Keratinocyte (primary cell): ENCODE measurements at regions not wholly inside any gene's neighbourhood (a gene's known extent, or its start where the extent isn't known, plus 50 kb on each side); places are given as distances from the start of the nearest gene placed in this dataset.

ENCODE experiments used
- DNase-seq: peaks from one replicate; pipeline ENCODE4 v3.0.0-alpha.2; 2011; ENCODE audit warnings: low read depth, missing footprints, low spot score
- FAIRE-seq: peaks from 2 replicates; lab custom pipeline; 2011; peaks lifted over from hg19 to GRCh38; lab: Jason Lieb, UNC
- H2AFZ ChIP-seq: 2 replicates; pipeline ENCODE4 v1.6.0; 2012; ENCODE audit warnings: low read length, control low read depth, inconsistent platforms; ENCODE audit not compliant: control insufficient read depth
- H3K27ac ChIP-seq: 2 replicates; pipeline ENCODE4 v1.5.1; 2011; ENCODE audit warnings: low read length; ENCODE audit not compliant: control insufficient read depth, insufficient read depth
- H3K27me3 ChIP-seq: 3 replicates; pipeline ENCODE4 v1.6.0; 2011; ENCODE audit warnings: low read length; ENCODE audit not compliant: control insufficient read depth, insufficient read depth; ENCODE audit errors: extremely low read depth
- H3K36me3 ChIP-seq, 2 experiments: 2 replicates in 1 of 2; 3 replicates in 1 of 2; pipeline ENCODE4 v1.5.1; 2011; ENCODE audit warnings: low read length in 2 of 2, mild to moderate bottlenecking in 1 of 2; ENCODE audit not compliant: control insufficient read depth in 2 of 2, insufficient read depth in 2 of 2; ENCODE audit errors: extremely low read depth in 1 of 2
- H3K4me1 ChIP-seq: 3 replicates; pipeline ENCODE4 v1.5.1; 2011; ENCODE audit warnings: low read length; ENCODE audit not compliant: control insufficient read depth, insufficient read depth; ENCODE audit errors: extremely low read depth
- H3K4me2 ChIP-seq: 3 replicates; pipeline ENCODE4 v1.6.0; 2011; ENCODE audit warnings: low read depth, low read length; ENCODE audit not compliant: control insufficient read depth, insufficient read depth; ENCODE audit errors: extremely low read depth
- H3K4me3 ChIP-seq, 3 experiments: fragments of 200-600 bp in 1 of 3; sonication (generic) in 1 of 3; 2 replicates in 2 of 3; 3 replicates in 1 of 3; pipeline ENCODE4 v1.5.1; 2011 to 2016; ENCODE audit warnings: low read length in 3 of 3, mild to moderate bottlenecking in 3 of 3, control low read depth in 2 of 3, inconsistent platforms in 1 of 3, low read depth in 1 of 3, mixed read lengths in 1 of 3, mixed run types in 1 of 3, moderate library complexity in 1 of 3; ENCODE audit not compliant: control insufficient read depth in 2 of 3, insufficient read depth in 2 of 3; ENCODE audit errors: extremely low read depth in 1 of 3
- H3K79me2 ChIP-seq: 2 replicates; pipeline ENCODE4 v1.6.0; 2012; ENCODE audit warnings: low read length; ENCODE audit not compliant: control insufficient read depth, insufficient read depth
- H3K9ac ChIP-seq: 3 replicates; pipeline ENCODE4 v1.6.0; 2011; ENCODE audit warnings: low read length; ENCODE audit not compliant: control insufficient read depth, insufficient read depth; ENCODE audit errors: extremely low read depth
- H3K9me1 ChIP-seq: 3 replicates; pipeline ENCODE4 v1.6.0; 2011; ENCODE audit warnings: low read length; ENCODE audit not compliant: control insufficient read depth, insufficient read depth; ENCODE audit errors: extremely low read depth
- H3K9me3 ChIP-seq: 2 replicates; pipeline ENCODE4 v1.5.1; 2012; ENCODE audit warnings: low read depth, low read length; ENCODE audit not compliant: control insufficient read depth
- H4K20me1 ChIP-seq: 3 replicates; pipeline ENCODE4 v1.6.0; 2011; ENCODE audit warnings: low read length; ENCODE audit not compliant: control insufficient read depth, insufficient read depth; ENCODE audit errors: extremely low read depth
- EZH2 ChIP-seq: IDR thresholded peaks from one replicate; pipeline ENCODE4 v1.6.1; 2012; ENCODE audit warnings: inconsistent platforms, mild to moderate bottlenecking, low read length, moderate library complexity
- dilution Hi-C: fragments of 300-500 bp; cut with MboI; formaldehyde crosslinking; loops from one replicate; pipeline ENCODE4 v1.7.0; 2020; ENCODE audit warnings: low sequenced_read_pairs; ENCODE audit not compliant: extremely low pct_ligation_motif_present
- TF ChIP-seq, protein P1 (sequence below), 3 experiments: IDR thresholded peaks in 1 of 3; conservative IDR thresholded peaks in 1 of 3; optimal IDR thresholded peaks in 1 of 3; 2 replicates in 2 of 3; 3 replicates in 1 of 3; pipeline versions ENCODE3 to v1.5.1; 2011; ENCODE audit warnings: low read length in 3 of 3, mild to moderate bottlenecking in 3 of 3, moderate library complexity in 2 of 3, control low read depth in 1 of 3, inconsistent platforms in 1 of 3; ENCODE audit not compliant: insufficient read depth in 2 of 3; ENCODE audit errors: extremely low read depth in 1 of 3

DNA sequence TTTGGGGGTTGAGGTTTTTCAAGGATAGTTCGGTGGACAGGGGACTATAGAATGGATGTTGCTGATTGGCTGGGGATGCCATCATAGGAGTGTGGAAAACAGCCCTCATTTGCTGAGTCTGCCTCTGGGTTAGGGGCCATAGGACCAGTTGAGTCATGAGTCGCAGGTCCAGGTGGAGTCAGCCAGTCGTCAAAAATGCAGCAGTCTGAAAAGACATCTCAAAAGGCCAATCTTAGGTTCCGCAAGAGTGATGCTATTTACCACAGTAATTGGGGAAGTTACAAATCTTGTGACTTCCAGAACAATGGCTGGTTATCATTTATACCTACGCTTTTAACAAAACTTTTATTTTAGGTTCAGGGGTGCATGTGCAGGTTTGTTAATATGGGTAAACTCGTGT lies 276.0 kb upstream of the DMRT1 start:
- peaks cover 18% of the 10 kb centered on the region for H3K79me2 ChIP-seq
- dilution Hi-C loops: no loop called here
- FAIRE-seq: no peak

DNA sequence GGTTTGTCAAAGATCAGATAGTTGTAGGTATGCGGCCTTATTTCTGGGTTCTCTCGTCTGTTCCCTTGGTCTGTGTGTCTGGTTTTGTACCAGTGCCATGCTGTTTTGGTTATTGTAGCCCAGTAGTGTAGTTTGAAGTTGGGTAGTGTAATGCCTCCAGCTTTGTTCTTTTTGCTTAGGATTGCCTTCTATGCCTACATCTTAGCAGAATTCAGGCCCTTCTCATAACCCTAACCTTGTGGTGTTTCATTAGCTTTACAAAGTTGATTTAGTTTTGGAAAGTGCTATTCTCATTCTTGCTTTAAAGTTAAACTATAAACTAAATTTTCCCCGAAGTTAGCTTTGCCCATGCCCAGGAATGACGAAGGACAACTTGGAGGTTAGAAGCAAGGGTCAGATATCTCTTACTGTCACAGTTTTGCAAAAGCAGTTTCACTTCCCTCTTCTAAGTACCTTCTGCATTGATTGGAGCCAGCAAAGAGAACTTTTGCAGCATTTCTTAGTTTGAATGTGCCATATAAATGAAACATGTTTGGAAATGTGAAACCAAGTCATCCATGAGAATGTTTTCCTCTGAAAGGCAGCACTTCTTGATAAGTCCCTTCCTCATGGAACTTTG lies 274.3 kb upstream of the DMRT1 start:
- Histone ChIP-seq H3K9ac (no peak overlapping the region), H3K4me1 (peaks cover 4% of the 10 kb centered on the region), H3K27me3 (no peaks in the 10 kb centered on the region), H3K9me1 (no peaks in the 10 kb centered on the region), H2AFZ (no peak overlapping the region), H3K4me3 (no peak overlapping the region), H3K27ac (no peak overlapping the region), H3K4me2 (no peak overlapping the region), H3K9me3 (no peaks in the 10 kb centered on the region), H3K36me3 (peaks cover 3 to 5% of the 10 kb centered on the region in 2 experiments), H4K20me1 (no peaks in the 10 kb centered on the region), H3K79me2 (peaks cover 16% of the 10 kb centered on the region)
- FAIRE-seq (no peak), DNase-seq (no peak)
- dilution Hi-C loops: no loop called here
- no peak for TF ChIP-seq EZH2
- TF ChIP-seq, protein P1, sequence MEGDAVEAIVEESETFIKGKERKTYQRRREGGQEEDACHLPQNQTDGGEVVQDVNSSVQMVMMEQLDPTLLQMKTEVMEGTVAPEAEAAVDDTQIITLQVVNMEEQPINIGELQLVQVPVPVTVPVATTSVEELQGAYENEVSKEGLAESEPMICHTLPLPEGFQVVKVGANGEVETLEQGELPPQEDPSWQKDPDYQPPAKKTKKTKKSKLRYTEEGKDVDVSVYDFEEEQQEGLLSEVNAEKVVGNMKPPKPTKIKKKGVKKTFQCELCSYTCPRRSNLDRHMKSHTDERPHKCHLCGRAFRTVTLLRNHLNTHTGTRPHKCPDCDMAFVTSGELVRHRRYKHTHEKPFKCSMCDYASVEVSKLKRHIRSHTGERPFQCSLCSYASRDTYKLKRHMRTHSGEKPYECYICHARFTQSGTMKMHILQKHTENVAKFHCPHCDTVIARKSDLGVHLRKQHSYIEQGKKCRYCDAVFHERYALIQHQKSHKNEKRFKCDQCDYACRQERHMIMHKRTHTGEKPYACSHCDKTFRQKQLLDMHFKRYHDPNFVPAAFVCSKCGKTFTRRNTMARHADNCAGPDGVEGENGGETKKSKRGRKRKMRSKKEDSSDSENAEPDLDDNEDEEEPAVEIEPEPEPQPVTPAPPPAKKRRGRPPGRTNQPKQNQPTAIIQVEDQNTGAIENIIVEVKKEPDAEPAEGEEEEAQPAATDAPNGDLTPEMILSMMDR (optimal IDR thresholded peaks at IDR 0.05 in 1 of 3, IDR thresholded peaks at IDR 0.05 in 1 of 3, conservative IDR thresholded peaks at IDR 0.05 in 1 of 3; ENCODE audit: extremely low read depth in 1 of 3, insufficient read depth in 2 of 3, low read length in 3 of 3): no peak

More for the DNA sequence above, 276.0 kb upstream of the DMRT1 start:
- Histone ChIP-seq H3K27me3 (no peaks in the 10 kb centered on the region), H3K4me1 (no peaks in the 10 kb centered on the region), H3K9ac (no peak overlapping the region), H3K27ac (no peak overlapping the region), H3K4me2 (no peak overlapping the region), H4K20me1 (no peaks in the 10 kb centered on the region), H3K9me3 (no peaks in the 10 kb centered on the region), H3K36me3 (peaks cover 3 to 5% of the 10 kb centered on the region in 2 experiments), H2AFZ (no peak overlapping the region), H3K9me1 (no peaks in the 10 kb centered on the region), H3K4me3 (no peak overlapping the region)
- no peak for TF ChIP-seq EZH2
- TF ChIP-seq, protein P1 (optimal IDR thresholded peaks at IDR 0.05 in 1 of 3, IDR thresholded peaks at IDR 0.05 in 1 of 3, conservative IDR thresholded peaks at IDR 0.05 in 1 of 3; ENCODE audit: extremely low read depth in 1 of 3, insufficient read depth in 2 of 3, low read length in 3 of 3): no peak
- DNase-seq: no peak
